Pancreas (tissue), 10 donors: ENCODE measurements at regions not wholly inside any gene's neighbourhood (a gene's known extent, or its start where the extent isn't known, plus 50 kb on each side); places are given as distances from the start of the nearest gene placed in this dataset.
"Not testable (repeated sequence)": the region's sequence is repeated elsewhere in the genome, so short reads cannot be mapped to it uniquely, and the experiment has no call there.

Experiments
- ATAC-seq, 4 donors: fragments of 200-7000 bp; cut with Tn5 transposase; one replicate each; pipeline versions ENCODE4 v1.8.0 to v1.9.1; 2020; ENCODE audit warnings: mild to moderate bottlenecking in 4 of 4, moderate library complexity in 4 of 4
- DNase-seq, 6 donors: peaks; one replicate each; pipeline ENCODE4 v3.0.0-alpha.2; 2020
- FAIRE-seq: peaks from 2 replicates; lab custom pipeline; 2012; peaks lifted over from hg19 to GRCh38; lab: Jason Lieb, UNC
- H3K27ac ChIP-seq, 4 donors: fragments of 200-600 bp; sonication (generic); 1 replicate in 3 of 4; 2 replicates in 1 of 4; pipeline versions ENCODE4 v1.5.0 to v1.8.0; 2020
- H3K27me3 ChIP-seq, 4 donors: fragments of 200-600 bp; one replicate each; pipeline ENCODE4 v1.8.0; 2021
- H3K36me3 ChIP-seq, 3 donors: fragments of 200-600 bp; sonication (generic) in 1 of 3; one replicate each; pipeline versions ENCODE4 v1.5.0 to v1.8.0; 2020 to 2021
- H3K4me1 ChIP-seq, 3 donors: fragments of 200-600 bp; one replicate each; pipeline ENCODE4 v1.8.0; 2021
- H3K4me3 ChIP-seq, 4 donors: fragments of 200-600 bp; sonication (generic) in 2 of 4; one replicate each; pipeline versions ENCODE4 v1.5.0 to v1.8.0; 2020 to 2021
- H3K9me3 ChIP-seq, 4 donors: fragments of 200-600 bp; one replicate each; pipeline ENCODE4 v1.8.0; 2021
- WGBS, 2 donors: extraction: QIAGEN DNeasy Blood & Tissue Kit; methylation state at CpG; one replicate each; pipeline ENCODE4 v1.1.7; 2013; 5-methylcytosine and 5-hydroxymethylcytosine counted together
- intact Hi-C, 3 donors: fragments of 100-400 bp; cut with DNase I; formaldehyde crosslinking; loops; one replicate each; pipeline versions ENCODE4 v1.11.1 to v1.14.2; 2022
- TF ChIP-seq, protein P1 (sequence below), 4 donors: fragments of 200-600 bp; sonication (generic) in 3 of 4; IDR thresholded peaks; one replicate each; pipeline versions ENCODE4 v1.5.0 to v1.8.0; 2021; ENCODE audit warnings: antibody characterized with exemption in 4 of 4
- donor health status: healthy with polysubstance abuse.
- donor health status: DM: no; HTN: no; CAD: no; lungs with moderate emphysema.
- donor health status: DM: no; HTN: no; CAD: no.
- donor health status: control.
- donor health status: control.
- donor health status: Bipolar disorder and iron deficiency.
- donor health status: DM: yes; HTN: yes; CAD: no.
- donor health status: DM: no; HTN: no; CAD: no.
- donor health status: DM: no; HTN: no; CAD: no.
- donor health status: DM: yes; HTN: yes; CAD: no.

DNA sequence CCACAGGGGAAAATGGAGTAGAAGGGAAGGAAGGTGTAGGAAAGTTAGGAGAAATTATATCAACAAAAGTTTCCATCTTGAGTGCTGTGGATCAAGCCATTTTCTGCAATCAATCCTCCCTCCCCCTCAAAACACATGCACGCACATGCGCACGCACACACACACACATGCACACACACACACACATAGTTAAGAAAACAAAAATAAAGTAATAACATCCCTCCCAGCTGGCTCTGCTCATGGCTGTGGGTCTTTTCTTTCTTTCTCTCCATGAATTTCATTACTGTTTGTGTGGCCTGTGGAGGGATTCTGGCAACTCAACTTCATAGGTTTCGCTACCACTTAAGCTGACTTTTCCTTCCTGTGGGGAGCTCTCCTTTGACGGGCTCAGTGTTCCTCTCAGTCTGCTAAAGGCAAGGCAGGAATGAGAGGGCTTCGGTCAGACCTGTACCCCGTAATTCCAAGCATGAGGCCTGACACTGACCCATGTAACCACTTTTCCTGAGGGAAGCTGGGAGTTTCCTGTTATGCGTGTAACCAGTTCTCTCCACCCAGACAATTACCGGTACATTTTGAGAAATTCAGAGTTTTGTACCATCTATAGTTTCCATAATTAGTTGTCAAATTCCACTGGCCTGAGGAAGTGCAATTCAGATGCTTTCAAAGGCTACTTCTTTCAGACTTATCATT, 79.8 kb downstream of the ZNF92 start:
- H3K4me1 ChIP-seq, result no peaks in the 10 kb centered on the region
- no peaks in the 10 kb centered on the region for H3K36me3 ChIP-seq
- FAIRE-seq (no peak), ATAC-seq (no peak), DNase-seq (no peak)
- TF ChIP-seq, protein P1, sequence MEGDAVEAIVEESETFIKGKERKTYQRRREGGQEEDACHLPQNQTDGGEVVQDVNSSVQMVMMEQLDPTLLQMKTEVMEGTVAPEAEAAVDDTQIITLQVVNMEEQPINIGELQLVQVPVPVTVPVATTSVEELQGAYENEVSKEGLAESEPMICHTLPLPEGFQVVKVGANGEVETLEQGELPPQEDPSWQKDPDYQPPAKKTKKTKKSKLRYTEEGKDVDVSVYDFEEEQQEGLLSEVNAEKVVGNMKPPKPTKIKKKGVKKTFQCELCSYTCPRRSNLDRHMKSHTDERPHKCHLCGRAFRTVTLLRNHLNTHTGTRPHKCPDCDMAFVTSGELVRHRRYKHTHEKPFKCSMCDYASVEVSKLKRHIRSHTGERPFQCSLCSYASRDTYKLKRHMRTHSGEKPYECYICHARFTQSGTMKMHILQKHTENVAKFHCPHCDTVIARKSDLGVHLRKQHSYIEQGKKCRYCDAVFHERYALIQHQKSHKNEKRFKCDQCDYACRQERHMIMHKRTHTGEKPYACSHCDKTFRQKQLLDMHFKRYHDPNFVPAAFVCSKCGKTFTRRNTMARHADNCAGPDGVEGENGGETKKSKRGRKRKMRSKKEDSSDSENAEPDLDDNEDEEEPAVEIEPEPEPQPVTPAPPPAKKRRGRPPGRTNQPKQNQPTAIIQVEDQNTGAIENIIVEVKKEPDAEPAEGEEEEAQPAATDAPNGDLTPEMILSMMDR (IDR thresholded peaks at IDR 0.05), result no peak
- H3K27ac ChIP-seq, result no peak overlapping the region
- intact Hi-C loops, result no loop called here
- no peaks in the 10 kb centered on the region for H3K9me3 ChIP-seq
- H3K4me3 ChIP-seq, result no peak overlapping the region
- WGBS, 2 donors, result 79 to 84% methylated on average over 9 of the region's 9 CpGs
- H3K27me3 ChIP-seq, result no peaks in the 10 kb centered on the region

DNA sequence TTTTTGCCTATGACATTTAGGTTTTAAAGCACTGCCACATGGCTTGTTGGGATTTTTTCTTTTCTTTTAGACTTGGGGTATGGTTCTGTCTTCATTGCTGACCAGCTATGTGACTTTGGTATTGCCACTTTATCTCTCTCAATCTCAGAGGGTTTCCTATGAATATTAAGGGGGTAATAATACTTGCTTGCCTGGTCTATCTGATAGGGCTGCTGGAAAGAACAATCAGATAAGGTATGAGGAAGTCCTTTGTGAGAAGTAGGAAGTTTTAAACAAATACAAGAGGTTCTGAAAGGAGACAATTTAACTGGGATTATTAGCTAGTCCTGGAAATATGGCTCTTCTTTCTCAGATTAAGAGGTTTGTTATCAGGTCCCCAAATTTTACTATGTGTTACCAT, 80.8 kb downstream of the ZNF92 start:
- intact Hi-C loops, result no loop called here
- H3K9me3 ChIP-seq, result no peaks in the 10 kb centered on the region
- FAIRE-seq, result no peak

GRCh38 chr7:65455050-65455449, 81.4 kb downstream of the ZNF92 start:
- 40 to 48% methylated on average over 4 of the region's 4 CpGs for WGBS, 2 donors
- H3K36me3 ChIP-seq, FAIRE-seq, H3K4me3 ChIP-seq, H3K4me1 ChIP-seq, intact Hi-C loops, H3K27me3 ChIP-seq, H3K9me3 ChIP-seq, DNase-seq, ATAC-seq, H3K27ac ChIP-seq: not testable (repeated sequence)

More for the DNA sequence above, 80.8 kb downstream of the ZNF92 start:
- Histone ChIP-seq H3K36me3 (no peaks in the 10 kb centered on the region), H3K27ac (no peak overlapping the region), H3K4me3 (no peak overlapping the region), H3K4me1 (no peaks in the 10 kb centered on the region), H3K27me3 (no peaks in the 10 kb centered on the region)
- TF ChIP-seq, protein P1 (IDR thresholded peaks at IDR 0.05), result no peak
- ATAC-seq (no peak), DNase-seq (no peak)

GRCh38 chr7:65457705-65458104, 84.0 kb downstream of the ZNF92 start:
- no peaks in the 10 kb centered on the region for H3K9me3 ChIP-seq
- no peaks in the 10 kb centered on the region for H3K36me3 ChIP-seq
- ATAC-seq (no peak), FAIRE-seq (no peak), DNase-seq (no peak)
- H3K4me3 ChIP-seq, result no peak overlapping the region
- no peaks in the 10 kb centered on the region for H3K27me3 ChIP-seq
- 56 to 63% methylated on average over 5 of the region's 5 CpGs for WGBS, 2 donors
- intact Hi-C loops, result no loop called here
- H3K4me1 ChIP-seq, result no peaks in the 10 kb centered on the region
- H3K27ac ChIP-seq, result no peak overlapping the region
- TF ChIP-seq, protein P1 (IDR thresholded peaks at IDR 0.05), result no peak

DNA sequence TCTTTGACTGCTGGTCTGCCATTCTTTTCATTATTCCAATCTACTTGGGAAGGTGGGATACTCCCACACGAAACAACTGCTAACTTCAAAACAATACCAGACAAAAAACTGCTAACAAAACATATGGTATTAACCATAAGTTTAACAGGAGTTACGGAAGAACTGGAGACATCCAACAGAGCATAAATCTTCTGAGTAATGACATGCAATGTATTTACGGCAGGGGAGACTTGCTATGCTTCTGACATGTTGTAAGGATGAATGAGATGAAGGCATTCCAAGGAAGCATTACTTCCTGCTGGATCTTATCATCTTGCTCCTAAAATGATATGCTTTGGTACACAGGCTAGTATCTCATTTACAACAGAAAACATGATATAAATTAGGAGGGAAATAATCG, 85.8 kb downstream of the ZNF92 start:
- no peak for FAIRE-seq
- 62 to 67% methylated on average over 4 of the region's 4 CpGs for WGBS, 2 donors
- TF ChIP-seq, protein P1 (IDR thresholded peaks at IDR 0.05), result no peak

More for the DNA sequence above, 85.8 kb downstream of the ZNF92 start:
- Histone ChIP-seq H3K4me1 (no peaks in the 10 kb centered on the region), H3K27ac (no peak overlapping the region), H3K9me3 (no peaks in the 10 kb centered on the region), H3K36me3 (no peaks in the 10 kb centered on the region), H3K27me3 (no peaks in the 10 kb centered on the region), H3K4me3 (no peak overlapping the region)
- intact Hi-C loops, result no loop called here
- ATAC-seq (no peak), DNase-seq (no peak)
